GM21515 (cell line): ENCODE measurements at regions not wholly inside any gene's neighbourhood (a gene's known extent, or its start where the extent isn't known, plus 50 kb on each side); places are given as distances from the start of the nearest gene placed in this dataset.

Experiments used
- ATAC-seq: cut with Tn5 transposase; IDR thresholded peaks from one replicate; pipeline ENCODE4 v1.9.1; 2021; ENCODE audit not compliant: unreplicated experiment

- ATAC-seq: no peak
These were observed 353.5 kb upstream of the IL12A start for GRCh38 chr3:159635047-159635641.

DNA sequence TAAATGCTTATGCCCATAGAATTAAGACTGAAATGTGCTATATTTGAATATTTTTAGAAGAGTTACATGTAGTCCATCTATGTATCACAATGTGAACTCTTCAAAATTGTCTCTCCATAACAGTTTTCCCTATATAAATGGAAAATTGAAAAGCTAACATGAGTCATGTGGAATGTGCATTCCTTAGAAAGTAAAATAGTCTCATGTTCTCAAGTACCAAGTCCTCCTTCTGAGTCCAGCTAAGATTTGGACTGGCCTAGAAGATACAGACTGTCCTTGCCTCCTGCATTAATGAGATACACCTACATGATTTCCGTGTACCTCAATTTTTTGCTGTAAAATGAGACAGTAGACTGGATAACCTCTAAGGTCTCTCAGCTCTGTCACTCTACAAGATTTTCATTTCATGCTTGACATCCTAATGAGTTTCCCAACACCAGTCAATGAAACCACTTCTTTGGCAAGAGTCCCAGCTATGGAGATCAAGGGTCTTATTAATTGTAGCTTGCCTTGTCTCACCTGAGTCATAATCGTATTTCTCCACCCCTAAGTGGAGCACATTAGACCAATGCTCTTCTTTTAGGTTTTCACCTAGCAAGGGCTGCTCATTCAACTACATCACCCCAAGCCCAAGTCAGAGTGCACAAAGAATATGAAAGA lies 350.6 kb upstream of the IL12A start:
- no peak for ATAC-seq

DNA sequence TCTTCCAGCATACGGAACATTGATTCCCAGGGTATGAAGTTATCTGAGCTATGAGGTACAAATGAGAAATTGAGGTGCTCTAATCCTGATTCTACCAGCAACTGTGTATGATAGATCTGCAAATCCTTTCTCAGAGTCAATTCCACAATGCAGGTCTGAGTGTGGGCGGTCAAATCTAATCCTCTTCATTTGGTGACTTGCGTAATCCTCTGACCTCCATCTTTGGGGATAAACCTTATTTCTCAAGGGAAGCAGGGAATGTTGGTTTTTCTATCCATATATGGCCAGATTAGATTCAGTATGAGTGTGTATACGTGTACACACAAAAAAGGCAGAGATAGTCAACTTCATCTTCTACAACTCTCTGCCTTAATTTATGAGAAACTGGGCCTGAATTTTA lies 348.4 kb upstream of the IL12A start:
- no peak for ATAC-seq

GRCh38 chr3:159643406-159643805 lies 345.2 kb upstream of the IL12A start:
- ATAC-seq: no peak

DNA sequence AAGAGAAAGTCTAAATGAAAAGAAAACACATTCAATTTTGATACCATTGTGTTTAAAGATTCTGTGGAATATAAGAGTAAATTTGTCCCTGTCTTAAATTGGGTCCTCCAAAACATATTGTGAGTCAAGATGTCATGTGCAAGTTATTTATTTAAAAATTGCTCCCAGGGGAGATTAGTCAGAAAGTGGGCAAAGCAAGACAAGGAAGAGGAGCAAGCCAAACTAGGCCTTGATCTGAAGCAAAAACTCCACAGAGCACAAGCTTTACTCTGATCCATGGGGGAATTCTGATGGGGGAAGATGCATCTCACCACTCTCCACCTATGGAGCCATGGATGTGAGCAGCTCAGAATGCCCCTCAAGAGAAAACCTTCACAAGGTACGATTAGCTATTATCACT lies 342.8 kb upstream of the IL12A start:
- no peak for ATAC-seq

DNA sequence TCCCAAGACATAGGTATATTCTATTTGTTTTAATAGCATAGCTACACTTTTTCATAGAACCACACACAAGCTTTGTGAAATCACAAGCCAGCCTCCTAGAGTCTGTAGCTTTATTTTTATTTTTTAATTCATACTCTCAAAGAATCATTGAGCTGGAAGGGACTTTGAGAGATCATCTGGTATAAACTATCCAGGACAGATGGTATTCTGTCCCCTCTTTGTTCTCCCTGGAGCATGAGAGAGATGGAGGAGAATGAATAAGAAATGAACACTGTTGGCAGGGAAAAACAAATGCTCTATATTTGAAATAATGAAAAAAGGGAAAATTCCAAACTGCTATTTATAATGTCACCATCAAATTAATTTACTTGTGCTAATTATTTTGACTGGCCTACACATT lies 338.7 kb upstream of the IL12A start:
- ATAC-seq: no peak

GRCh38 chr3:159650726-159651125 lies 337.9 kb upstream of the IL12A start:
- no peak for ATAC-seq

DNA sequence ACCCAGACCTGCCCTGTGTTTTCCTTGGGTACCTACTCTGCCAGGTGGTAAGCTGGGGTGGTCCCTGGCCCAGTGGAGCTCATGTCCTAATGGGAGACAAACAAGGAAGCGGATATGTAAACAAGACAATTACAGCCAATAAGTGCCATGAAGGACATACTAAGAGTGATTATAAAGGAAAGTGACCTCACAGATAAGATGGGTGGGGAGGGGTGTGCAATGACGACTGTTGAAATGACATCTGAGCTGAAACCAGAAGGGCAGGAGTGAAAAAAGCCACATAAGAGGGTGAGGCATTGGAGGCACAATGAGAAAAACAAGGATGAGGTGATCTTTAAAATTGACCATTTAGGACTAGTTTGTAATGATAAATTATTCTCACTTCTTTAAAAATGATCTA lies 336.2 kb upstream of the IL12A start:
- ATAC-seq: no peak

DNA sequence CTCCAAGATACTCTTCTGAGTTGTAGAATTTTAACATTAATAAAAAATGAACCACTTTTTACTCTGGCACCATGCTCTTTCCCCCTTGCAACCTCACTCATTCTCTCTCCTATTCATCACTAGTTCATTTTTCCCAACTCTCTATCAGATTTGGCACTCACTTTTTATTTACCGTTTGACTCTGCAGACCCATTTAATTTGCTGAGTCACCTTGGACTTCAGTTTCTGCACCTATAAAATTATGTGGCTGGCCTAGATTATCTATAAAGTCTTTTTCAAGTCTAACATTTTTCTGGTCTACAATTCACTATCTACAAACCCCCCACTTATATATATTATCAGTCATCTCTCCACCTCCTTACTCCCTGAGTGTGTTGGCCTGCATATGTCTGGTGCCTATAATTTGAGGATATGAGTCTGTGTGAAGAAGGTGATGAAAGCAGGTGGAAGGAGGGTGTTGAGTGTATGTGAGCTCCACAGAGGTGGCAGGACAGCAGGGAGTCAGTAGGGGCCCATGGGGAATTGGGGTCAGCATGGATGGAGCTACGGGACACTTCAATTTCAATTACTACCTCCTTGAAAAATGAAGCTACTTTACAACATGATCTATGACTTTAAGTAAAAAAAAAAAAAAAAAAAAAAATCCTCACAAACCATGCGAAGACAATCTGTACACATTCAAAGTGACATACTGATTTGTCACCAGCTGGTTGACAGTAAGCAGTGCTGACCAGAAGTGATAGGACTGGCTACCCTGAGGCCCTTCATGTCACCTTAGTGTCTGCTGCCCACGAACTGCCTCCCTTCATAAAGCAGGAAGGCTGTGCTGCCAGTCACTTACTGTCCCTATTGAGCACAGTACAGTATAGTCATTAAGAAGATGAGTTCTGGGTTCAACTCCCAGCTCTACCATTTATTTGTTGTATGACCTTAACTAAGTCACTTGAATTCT lies 334.2 kb upstream of the IL12A start:
- ATAC-seq: no peak

- ATAC-seq: no peak
These were observed 333.4 kb upstream of the IL12A start for GRCh38 chr3:159655202-159655601.

- ATAC-seq: no peak
These were observed 331.5 kb upstream of the IL12A start for GRCh38 chr3:159657176-159657575.

DNA sequence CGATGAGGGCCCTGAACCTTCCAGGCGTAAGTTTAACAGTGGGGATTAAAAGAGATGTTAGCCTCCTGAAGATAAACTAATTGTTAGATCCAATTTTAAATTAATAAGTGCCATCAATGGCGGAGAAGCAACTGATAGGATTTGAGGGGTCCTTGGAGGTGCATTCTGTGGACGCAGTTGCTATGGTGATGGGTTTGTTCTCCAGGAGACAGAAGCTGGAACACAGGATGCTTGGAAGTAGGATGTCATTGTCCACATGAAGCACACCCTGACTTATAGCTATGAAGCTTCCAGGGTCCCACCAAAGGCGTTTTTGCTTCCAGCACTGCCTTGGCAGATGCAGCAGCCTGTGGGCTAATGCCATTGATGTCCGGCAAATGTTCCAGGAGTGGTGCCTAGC lies 331.0 kb upstream of the IL12A start:
- no peak for ATAC-seq

DNA sequence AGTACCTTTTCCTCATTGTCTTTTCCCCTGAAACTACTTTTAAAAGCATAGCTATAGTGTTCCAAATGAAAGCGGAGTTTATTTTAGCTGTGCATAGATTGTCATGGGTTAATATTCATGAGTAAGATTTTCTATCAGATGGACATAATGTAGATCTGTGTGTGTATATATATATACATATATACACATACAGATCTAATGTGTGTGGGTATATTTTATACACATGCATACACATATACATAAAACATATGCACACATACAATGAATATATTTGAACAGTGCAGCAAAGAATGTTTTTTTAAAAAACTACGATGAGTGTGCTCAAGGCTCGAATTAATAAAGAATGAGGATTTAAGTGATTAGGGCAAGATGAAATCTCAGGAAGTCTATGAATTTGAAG lies 328.3 kb upstream of the IL12A start:
- ATAC-seq: no peak

- ATAC-seq: no peak
These were observed 327.7 kb upstream of the IL12A start for GRCh38 chr3:159660901-159661300.

GRCh38 chr3:159662549-159662948 lies 326.1 kb upstream of the IL12A start:
- no peak for ATAC-seq

DNA sequence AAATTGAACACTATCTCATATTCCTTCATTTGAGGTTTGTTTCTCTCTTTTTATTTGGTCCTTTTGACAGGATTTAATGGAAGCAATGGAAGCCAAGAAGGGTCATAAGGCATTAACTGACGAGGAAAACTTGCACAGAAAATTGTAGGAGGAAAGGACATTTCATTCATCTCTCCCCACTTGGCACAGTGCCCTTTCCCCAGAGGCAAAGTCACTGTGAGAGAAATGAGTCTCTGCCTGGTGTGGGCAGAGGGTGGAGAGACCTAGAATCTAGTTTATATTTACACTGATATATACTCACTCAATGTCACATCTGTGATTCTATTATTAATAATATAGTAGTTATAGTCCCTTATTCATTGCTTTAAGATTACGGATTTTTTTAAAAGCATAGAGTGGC lies 324.6 kb upstream of the IL12A start:
- no peak for ATAC-seq

- ATAC-seq: no peak
These were observed 324.0 kb upstream of the IL12A start for GRCh38 chr3:159664653-159665052.

GRCh38 chr3:159667261-159667660 lies 321.4 kb upstream of the IL12A start:
- no peak for ATAC-seq

GRCh38 chr3:159668461-159668860 lies 320.2 kb upstream of the IL12A start:
- ATAC-seq: no peak

DNA sequence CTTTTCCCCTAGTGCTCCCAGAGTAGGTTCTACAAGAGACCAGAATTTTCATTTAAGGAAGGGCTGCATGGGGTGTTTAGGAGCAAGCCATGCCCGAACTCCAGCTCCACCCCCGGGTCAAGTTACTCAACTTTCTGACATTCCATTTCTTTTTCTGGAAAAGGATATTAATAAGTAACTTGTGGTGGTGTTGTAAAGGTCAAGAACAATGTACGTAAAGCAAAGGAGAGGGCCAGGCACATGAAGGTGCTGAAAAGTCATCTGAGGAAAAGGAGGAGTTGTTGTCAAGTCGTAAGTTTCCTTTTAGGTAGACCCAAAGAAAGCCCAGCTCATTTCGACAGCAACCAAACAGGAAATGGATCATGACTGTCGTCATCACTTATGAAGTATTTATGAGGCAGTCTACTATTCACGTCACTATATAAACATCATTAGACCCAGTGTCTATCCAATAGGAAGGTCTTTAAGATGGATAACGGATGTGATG lies 319.6 kb upstream of the IL12A start:
- ATAC-seq: no peak

DNA sequence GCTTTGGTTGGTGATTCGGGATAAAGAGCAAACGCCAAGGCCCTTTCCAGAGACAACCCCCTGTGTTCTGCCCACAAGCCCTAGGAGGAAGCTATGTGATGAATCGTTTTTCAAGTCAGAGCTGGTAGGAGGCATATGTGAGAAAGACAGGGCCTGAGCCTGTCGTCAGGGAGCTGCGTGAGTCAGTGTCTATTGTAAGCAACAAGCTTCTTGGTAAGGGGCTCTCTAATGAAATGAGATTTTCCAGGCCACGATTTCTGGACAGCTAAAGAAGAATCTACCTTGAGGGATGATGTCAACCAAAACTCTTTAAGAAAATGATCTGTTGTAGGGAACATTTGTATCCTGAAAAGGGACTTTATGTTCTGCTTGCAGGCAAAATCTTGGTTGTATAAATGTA lies 318.9 kb upstream of the IL12A start:
- no peak for ATAC-seq
